ENCODE measurements at regions not wholly inside any gene's neighbourhood (a gene's known extent, or its start where the extent isn't known, plus 50 kb on each side); places are given as distances from the start of the nearest gene placed in this dataset.

DNA sequence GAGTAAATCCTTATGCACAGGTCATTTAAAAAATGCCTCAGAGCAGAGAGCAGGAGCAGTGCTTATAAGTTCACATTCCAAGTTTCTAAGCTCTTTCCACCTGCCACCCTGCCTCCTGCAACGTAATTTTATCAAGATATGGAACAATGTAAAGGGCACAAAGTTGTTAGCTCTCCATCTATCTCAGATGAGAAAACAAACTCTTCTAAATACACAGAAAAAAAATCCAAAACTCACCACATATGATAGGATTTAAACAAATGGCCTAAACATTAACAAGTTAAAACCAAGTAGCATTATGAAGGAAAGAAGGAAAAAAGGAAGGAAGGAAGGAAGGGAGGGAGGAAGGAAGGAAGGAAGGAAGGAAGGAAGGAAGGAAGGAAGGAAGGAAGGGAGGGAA is 1132.8 kb downstream of the GRM8 start:
- TF ChIP-seq EZH2 (IDR thresholded peaks at IDR 0.05; ENCODE audit: low read length, missing control alignments), result no peak
- TF ChIP-seq, protein P1, sequence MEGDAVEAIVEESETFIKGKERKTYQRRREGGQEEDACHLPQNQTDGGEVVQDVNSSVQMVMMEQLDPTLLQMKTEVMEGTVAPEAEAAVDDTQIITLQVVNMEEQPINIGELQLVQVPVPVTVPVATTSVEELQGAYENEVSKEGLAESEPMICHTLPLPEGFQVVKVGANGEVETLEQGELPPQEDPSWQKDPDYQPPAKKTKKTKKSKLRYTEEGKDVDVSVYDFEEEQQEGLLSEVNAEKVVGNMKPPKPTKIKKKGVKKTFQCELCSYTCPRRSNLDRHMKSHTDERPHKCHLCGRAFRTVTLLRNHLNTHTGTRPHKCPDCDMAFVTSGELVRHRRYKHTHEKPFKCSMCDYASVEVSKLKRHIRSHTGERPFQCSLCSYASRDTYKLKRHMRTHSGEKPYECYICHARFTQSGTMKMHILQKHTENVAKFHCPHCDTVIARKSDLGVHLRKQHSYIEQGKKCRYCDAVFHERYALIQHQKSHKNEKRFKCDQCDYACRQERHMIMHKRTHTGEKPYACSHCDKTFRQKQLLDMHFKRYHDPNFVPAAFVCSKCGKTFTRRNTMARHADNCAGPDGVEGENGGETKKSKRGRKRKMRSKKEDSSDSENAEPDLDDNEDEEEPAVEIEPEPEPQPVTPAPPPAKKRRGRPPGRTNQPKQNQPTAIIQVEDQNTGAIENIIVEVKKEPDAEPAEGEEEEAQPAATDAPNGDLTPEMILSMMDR (conservative IDR thresholded peaks at IDR 0.05 in 1 of 2, IDR thresholded peaks at IDR 0.05 in 1 of 2; ENCODE audit: low read depth in 1 of 2, low read length in 2 of 2), result no peak
- Histone ChIP-seq H3K36me3 (ENCODE audit: control insufficient read depth, insufficient read depth, low read length) (no peaks in the 10 kb centered on the region), H2AFZ (ENCODE audit: low read length) (no peak overlapping the region), H3K4me2 (ENCODE audit: extremely low read depth, insufficient read depth, low read length) (no peak overlapping the region), H3K4me3 (replicated peaks in 1 of 4; ENCODE audit: control extremely low read depth in 1 of 4, insufficient read depth in 1 of 4, low read depth in 3 of 4, low read length in 4 of 4) (no peak overlapping the region), H3K9ac (ENCODE audit: insufficient read depth, low read length) (no peak overlapping the region), H3K9me3 (ENCODE audit: control insufficient read depth, insufficient read depth, low read depth, low read length) (no peaks in the 10 kb centered on the region), H4K20me1 (ENCODE audit: control insufficient read depth, extremely low read depth, insufficient read depth, low read length) (no peaks in the 10 kb centered on the region), H3K79me2 (ENCODE audit: control insufficient read depth, insufficient read depth, low read length) (no peaks in the 10 kb centered on the region), H3K4me1 (ENCODE audit: control insufficient read depth, extremely low read depth, insufficient read depth, low read length) (no peaks in the 10 kb centered on the region), H3K27me3 (ENCODE audit: control insufficient read depth, insufficient read depth, low read length) (no peaks in the 10 kb centered on the region), H3K27ac (ENCODE audit: insufficient read depth, low read length) (no peak overlapping the region)
- DNase-seq (ENCODE audit: low read depth in 2 of 2), result no peak

DNA sequence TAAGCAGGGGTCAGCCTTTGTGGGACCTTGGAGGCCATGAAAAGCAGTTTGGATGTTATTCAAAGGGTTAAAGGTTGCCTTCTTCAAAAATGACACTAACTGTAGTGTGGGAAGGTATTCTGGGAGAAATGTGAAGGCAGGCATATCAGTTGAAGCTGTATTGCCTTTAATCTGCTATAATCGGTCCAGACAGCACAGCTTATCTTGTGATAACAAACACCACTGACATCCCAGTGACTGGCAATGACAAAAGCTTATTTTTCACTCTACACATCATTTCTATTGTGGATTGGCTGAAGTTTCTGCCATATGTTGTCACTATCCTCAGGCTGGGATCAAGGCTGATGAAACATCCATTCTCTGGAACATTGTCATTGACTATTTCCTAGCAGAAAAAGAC is 1149.2 kb downstream of the GRM8 start:
- H3K4me2 ChIP-seq (ENCODE audit: extremely low read depth, insufficient read depth, low read length), result no peak overlapping the region
- no peak overlapping the region for H3K27ac ChIP-seq (ENCODE audit: insufficient read depth, low read length)
- H3K9ac ChIP-seq (ENCODE audit: insufficient read depth, low read length), result no peak overlapping the region
- no peak overlapping the region for H2AFZ ChIP-seq (ENCODE audit: low read length)
- H4K20me1 ChIP-seq (ENCODE audit: control insufficient read depth, extremely low read depth, insufficient read depth, low read length), result no peaks in the 10 kb centered on the region
- H3K4me1 ChIP-seq (ENCODE audit: control insufficient read depth, extremely low read depth, insufficient read depth, low read length), result no peaks in the 10 kb centered on the region
- no peak for TF ChIP-seq EZH2 (IDR thresholded peaks at IDR 0.05; ENCODE audit: low read length, missing control alignments)
- TF ChIP-seq, protein P1 (conservative IDR thresholded peaks at IDR 0.05 in 1 of 2, IDR thresholded peaks at IDR 0.05 in 1 of 2; ENCODE audit: low read depth in 1 of 2, low read length in 2 of 2), result no peak
- no peaks in the 10 kb centered on the region for H3K36me3 ChIP-seq (ENCODE audit: control insufficient read depth, insufficient read depth, low read length)
- no peak for DNase-seq (ENCODE audit: low read depth in 2 of 2)
- no peaks in the 10 kb centered on the region for H3K27me3 ChIP-seq (ENCODE audit: control insufficient read depth, insufficient read depth, low read length)
- H3K9me3 ChIP-seq (ENCODE audit: control insufficient read depth, insufficient read depth, low read depth, low read length), result no peaks in the 10 kb centered on the region
- no peaks in the 10 kb centered on the region for H3K79me2 ChIP-seq (ENCODE audit: control insufficient read depth, insufficient read depth, low read length)
- H3K4me3 ChIP-seq (replicated peaks in 1 of 4; ENCODE audit: control extremely low read depth in 1 of 4, insufficient read depth in 1 of 4, low read depth in 3 of 4, low read length in 4 of 4), result no peak overlapping the region

DNA sequence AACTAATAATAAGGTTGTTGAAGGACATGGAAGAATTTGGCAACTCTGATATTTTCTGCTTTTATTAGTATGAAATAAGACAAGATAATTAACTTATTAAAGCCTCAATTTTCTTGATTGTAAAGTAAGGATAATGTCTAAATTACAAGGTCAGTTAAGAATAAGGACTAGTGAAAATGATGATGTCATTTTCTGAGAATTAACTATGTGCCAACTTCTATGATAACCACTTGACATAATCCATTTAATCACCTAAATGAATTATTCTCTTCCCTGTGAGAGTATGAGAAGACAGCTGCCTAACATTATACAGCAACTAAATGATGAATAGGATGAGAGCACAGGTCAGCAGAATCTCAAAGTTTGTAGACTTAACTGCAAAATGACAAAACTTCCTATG is 1153.4 kb upstream of the POT1 start:
- no peak for DNase-seq (ENCODE audit: low read depth in 2 of 2)
- Histone ChIP-seq H3K27me3 (ENCODE audit: control insufficient read depth, insufficient read depth, low read length) (no peaks in the 10 kb centered on the region), H3K27ac (ENCODE audit: insufficient read depth, low read length) (no peak overlapping the region)

More for the DNA sequence above, 1153.4 kb upstream of the POT1 start:
- no peaks in the 10 kb centered on the region for H3K36me3 ChIP-seq (ENCODE audit: control insufficient read depth, insufficient read depth, low read length)
- no peaks in the 10 kb centered on the region for H3K9me3 ChIP-seq (ENCODE audit: control insufficient read depth, insufficient read depth, low read depth, low read length)
- no peak overlapping the region for H3K4me2 ChIP-seq (ENCODE audit: extremely low read depth, insufficient read depth, low read length)
- H3K9ac ChIP-seq (ENCODE audit: insufficient read depth, low read length), result no peak overlapping the region
- no peaks in the 10 kb centered on the region for H4K20me1 ChIP-seq (ENCODE audit: control insufficient read depth, extremely low read depth, insufficient read depth, low read length)
- no peaks in the 10 kb centered on the region for H3K4me1 ChIP-seq (ENCODE audit: control insufficient read depth, extremely low read depth, insufficient read depth, low read length)
- no peak for TF ChIP-seq EZH2 (IDR thresholded peaks at IDR 0.05; ENCODE audit: low read length, missing control alignments)
- TF ChIP-seq, protein P1 (conservative IDR thresholded peaks at IDR 0.05 in 1 of 2, IDR thresholded peaks at IDR 0.05 in 1 of 2; ENCODE audit: low read depth in 1 of 2, low read length in 2 of 2), result no peak
- H3K4me3 ChIP-seq (replicated peaks in 1 of 4; ENCODE audit: control extremely low read depth in 1 of 4, insufficient read depth in 1 of 4, low read depth in 3 of 4, low read length in 4 of 4), result no peak overlapping the region
- H3K79me2 ChIP-seq (ENCODE audit: control insufficient read depth, insufficient read depth, low read length), result no peaks in the 10 kb centered on the region
- H2AFZ ChIP-seq (ENCODE audit: low read length), result no peak overlapping the region

Data from fibroblast of lung (primary cell).